ENCODE measurements at regions not wholly inside any gene's neighbourhood (a gene's known extent, or its start where the extent isn't known, plus 50 kb on each side); places are given as distances from the start of the nearest gene placed in this dataset.
"Not testable (repeated sequence)": the region's sequence is repeated elsewhere in the genome, so short reads cannot be mapped to it uniquely, and the experiment has no call there.

DNA sequence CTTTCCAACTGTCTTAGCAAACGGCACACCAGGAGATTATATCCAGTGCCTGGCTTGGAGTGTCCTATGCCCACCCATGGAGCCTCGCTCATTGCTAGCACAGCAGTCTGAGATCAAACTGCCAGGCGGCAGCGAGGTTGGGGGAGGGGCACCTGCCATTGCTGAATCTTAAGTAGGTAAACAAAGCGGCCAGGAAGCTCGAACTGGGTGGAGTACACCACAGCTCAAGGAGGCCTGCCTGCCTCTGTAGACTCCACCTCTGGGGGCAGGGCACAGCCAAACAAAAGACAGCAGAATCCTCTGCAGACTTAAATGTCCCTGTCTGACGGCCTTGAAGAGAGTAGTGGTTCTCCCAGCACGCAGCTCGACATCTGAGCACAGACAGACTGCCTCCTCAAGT lies 325.0 kb downstream of the TRIM36 start:
- H3K9me3 Mint-ChIP-seq; H3K4me1 Mint-ChIP-seq (ENCODE audit: low read depth in 2 of 2); H3K36me3 Mint-ChIP-seq (ENCODE audit: insufficient read depth); H3K27me3 Mint-ChIP-seq; H3K4me3 Mint-ChIP-seq; DNase-seq; H3K27ac Mint-ChIP-seq; ATAC-seq (replicated peaks): not testable (repeated sequence)

DNA sequence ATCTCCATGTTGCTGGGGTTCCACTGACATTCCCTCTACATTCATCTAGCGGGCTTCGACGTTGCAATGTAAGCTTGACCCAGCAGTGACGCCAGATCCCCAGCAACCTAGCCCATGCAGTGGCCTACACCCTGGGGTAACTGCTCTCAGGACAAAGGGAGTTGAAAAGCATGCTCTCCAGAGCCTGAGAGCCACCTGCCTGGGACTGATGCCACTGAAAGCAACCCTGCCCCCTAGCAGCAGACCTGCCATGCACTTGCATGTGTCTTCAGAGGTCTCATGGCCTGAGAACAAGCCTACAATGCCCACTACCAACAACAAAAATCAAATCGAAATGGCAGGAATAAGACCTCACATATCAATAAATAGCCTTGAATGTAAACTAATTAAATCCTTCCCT lies 330.3 kb downstream of the TRIM36 start:
- no peak overlapping the region for H3K27ac Mint-ChIP-seq
- ATAC-seq (replicated peaks) (no peak), DNase-seq (no peak)
- H3K4me3 Mint-ChIP-seq = no peak overlapping the region
- no peaks in the 10 kb centered on the region for H3K27me3 Mint-ChIP-seq
- H3K9me3 Mint-ChIP-seq = peaks cover 0 to 5% of the 10 kb centered on the region in 2 donors
- no peaks in the 10 kb centered on the region for H3K36me3 Mint-ChIP-seq (ENCODE audit: insufficient read depth)
- H3K4me1 Mint-ChIP-seq (ENCODE audit: low read depth in 2 of 2) = no peaks in the 10 kb centered on the region

DNA sequence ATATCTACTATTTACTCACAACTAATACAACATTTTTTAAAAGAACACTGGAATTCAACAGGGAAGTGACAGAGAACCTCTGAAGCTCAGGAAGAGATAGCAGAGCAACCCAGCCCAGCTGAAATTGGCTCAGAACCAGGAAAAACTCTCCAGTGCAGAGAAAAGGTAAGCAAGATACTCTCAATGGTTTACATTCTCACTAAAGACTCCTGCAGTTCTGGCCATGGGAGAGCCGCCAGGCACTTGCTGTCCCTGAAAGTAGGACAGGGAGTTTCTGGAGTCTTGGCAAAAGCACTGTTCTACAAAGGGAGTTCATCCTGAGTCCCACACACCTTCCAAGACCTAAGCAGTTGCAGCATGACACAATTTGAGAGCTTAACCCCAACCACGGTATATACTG lies 330.8 kb downstream of the TRIM36 start:
- Mint-ChIP-seq H3K9me3 (peaks cover 0 to 5% of the 10 kb centered on the region in 2 donors), H3K4me1 (ENCODE audit: low read depth in 2 of 2) (no peaks in the 10 kb centered on the region), H3K27me3 (no peaks in the 10 kb centered on the region), H3K4me3 (no peak overlapping the region), H3K36me3 (ENCODE audit: insufficient read depth) (no peaks in the 10 kb centered on the region), H3K27ac (no peak overlapping the region)
- ATAC-seq (replicated peaks) (no peak), DNase-seq (no peak)

DNA sequence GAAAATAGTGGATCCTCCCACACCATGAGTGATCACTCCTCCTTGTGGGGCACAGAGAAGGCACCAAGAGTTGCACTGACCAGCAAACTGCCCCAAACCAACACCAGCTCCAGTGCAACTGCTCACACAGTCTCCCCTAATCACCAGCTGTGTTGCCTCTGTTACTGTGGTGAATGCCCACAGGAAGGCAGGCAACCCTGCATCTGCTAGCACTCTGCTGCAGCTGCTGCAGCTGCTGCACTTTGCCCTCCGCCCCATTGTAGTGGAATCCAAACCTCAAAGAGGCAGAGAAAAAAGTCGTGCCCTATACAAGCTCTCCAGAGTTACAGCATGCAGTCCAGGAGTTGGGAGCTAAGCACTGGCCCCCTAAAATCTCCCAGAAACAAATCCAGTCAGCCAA lies 339.6 kb downstream of the TRIM36 start:
- ATAC-seq (replicated peaks) = no peak
- Mint-ChIP-seq H3K27me3 (no peaks in the 10 kb centered on the region), H3K4me1 (ENCODE audit: low read depth in 2 of 2) (no peaks in the 10 kb centered on the region), H3K27ac (no peak overlapping the region), H3K36me3 (ENCODE audit: insufficient read depth) (no peaks in the 10 kb centered on the region), H3K4me3 (no peak overlapping the region), H3K9me3 (peaks cover 7 to 9% of the 10 kb centered on the region in 2 donors)
- no peak for DNase-seq

DNA sequence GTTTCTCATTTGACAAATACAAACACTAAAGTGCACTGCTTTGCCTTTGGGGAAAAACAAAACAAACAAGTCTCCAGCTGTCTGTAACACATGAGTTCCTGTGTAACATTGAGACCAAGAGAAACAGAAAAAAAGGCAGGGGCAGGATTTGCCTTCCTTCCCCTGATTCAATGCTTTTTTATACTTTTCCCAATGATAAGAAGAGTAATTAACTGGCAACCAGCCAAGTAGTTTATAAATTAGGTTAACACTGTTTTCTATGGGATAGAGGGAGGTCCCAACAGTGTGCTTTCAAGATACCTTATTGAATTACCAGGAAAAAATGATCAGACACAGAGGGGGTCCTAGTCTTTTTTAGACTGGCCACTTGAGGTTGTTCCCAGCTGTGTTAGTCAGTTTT lies 346.8 kb downstream of the TRIM36 start:
- Mint-ChIP-seq H3K9me3 (peaks cover 3 to 7% of the 10 kb centered on the region in 2 donors), H3K27ac (no peak overlapping the region), H3K4me1 (ENCODE audit: low read depth in 2 of 2) (no peaks in the 10 kb centered on the region), H3K27me3 (no peaks in the 10 kb centered on the region), H3K4me3 (no peak overlapping the region), H3K36me3 (ENCODE audit: insufficient read depth) (no peaks in the 10 kb centered on the region)
- DNase-seq = no peak
- no peak for ATAC-seq (replicated peaks)

DNA sequence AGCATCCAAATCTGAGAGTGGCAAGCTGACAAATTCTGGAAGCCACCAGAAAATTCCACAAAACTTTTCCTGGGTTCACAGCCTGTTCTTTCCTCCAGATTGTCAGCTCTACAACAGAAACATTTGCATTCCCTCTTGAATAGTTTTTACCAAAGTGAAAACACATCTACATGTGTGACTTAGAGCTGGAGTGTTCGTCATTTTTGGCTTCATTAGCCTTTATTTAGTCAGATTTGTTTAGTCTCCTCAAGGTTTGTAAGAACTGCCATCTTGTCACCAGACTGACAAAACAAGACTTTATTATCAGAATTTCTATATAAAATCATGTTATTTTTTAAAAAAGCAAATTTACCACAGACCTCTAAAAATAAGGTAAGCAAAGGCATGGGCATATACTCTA lies 347.3 kb downstream of the TRIM36 start:
- Mint-ChIP-seq H3K4me1 (ENCODE audit: low read depth in 2 of 2) (no peaks in the 10 kb centered on the region), H3K27me3 (no peaks in the 10 kb centered on the region), H3K4me3 (no peak overlapping the region), H3K36me3 (ENCODE audit: insufficient read depth) (no peaks in the 10 kb centered on the region), H3K9me3 (peaks cover 3 to 7% of the 10 kb centered on the region in 2 donors), H3K27ac (no peak overlapping the region)
- ATAC-seq (replicated peaks) (no peak), DNase-seq (no peak)

DNA sequence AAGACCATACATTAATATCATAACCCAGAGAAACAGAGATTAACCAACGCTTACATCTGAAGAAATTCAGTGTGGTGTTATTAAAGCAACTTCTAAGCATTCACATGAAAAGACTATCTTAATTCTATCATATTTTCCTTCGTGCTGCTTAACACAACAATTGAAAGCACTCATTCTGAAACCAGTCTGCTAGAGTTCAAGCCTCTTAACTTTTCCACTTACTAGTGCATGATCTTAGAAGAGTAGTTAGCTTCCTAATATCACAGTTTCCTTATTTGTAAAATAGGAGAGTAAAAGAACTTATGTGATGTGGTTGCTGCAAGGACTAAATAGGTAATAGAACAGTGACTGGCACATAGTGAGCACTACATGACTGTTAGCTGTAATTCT lies 379.3 kb downstream of the TRIM36 start:
- DNase-seq (no peak), ATAC-seq (replicated peaks) (no peak)
- Mint-ChIP-seq H3K27ac (no peak overlapping the region), H3K4me3 (no peak overlapping the region), H3K9me3 (no peaks in the 10 kb centered on the region), H3K27me3 (peaks cover 0 to 5% of the 10 kb centered on the region in 2 donors), H3K4me1 (ENCODE audit: low read depth in 2 of 2) (no peaks in the 10 kb centered on the region), H3K36me3 (ENCODE audit: insufficient read depth) (no peaks in the 10 kb centered on the region)

DNA sequence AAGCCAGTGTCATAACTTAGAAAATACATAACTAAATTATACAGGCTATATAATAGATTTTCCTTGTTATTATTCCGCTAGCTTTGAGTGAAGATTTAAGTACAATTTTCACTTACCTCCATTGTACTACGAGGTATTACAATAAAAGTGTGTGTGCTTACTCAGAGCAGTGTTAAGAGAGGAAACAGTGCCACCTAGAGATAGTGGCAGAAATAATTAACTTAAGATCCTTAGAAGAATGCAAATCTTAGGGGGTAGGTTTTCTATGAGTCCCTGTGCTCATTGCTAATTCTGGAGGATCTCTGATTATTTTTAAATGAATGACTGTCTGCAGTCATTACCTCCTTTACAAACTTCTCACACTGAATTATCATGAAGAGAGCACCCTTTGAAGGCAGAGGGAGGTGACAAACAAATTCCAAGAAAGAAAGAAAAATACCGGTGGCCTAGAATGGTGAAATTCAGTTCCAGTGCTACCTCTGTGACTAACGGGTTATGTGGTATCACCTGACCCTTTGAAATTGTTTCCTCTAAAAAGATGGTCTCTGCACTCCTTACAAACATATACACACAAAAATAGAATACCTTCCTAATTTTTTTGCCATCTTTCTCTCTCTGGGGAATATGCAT lies 379.8 kb downstream of the TRIM36 start:
- no peak overlapping the region for H3K27ac Mint-ChIP-seq
- no peaks in the 10 kb centered on the region for H3K36me3 Mint-ChIP-seq (ENCODE audit: insufficient read depth)
- no peak for DNase-seq
- H3K4me3 Mint-ChIP-seq = no peak overlapping the region
- H3K4me1 Mint-ChIP-seq (ENCODE audit: low read depth in 2 of 2) = no peaks in the 10 kb centered on the region
- no peak for ATAC-seq (replicated peaks)
- no peaks in the 10 kb centered on the region for H3K9me3 Mint-ChIP-seq
- peaks cover 0 to 5% of the 10 kb centered on the region in 2 donors for H3K27me3 Mint-ChIP-seq

DNA sequence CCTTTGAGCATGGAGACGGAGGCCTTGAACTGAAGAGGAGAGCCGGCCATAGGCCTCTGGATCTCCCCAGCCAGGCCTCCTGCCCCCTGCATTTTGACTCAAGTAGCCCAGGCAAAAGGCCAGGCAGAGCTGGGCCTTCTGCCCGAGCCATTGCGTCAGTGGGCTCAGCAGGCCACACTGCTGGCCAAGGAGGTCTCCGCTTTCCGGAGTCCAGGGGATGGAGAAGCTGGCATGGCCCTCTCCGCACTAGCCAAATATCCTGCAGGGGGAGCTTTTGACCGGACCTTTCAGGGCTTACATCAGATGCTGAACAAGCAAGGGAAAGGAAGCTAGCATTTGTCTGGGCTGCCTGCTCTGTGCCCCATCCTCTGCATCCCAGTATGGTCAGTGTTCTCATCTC lies 386.8 kb downstream of the TRIM36 start:
- H3K4me3 Mint-ChIP-seq = no peak overlapping the region
- no peak overlapping the region for H3K27ac Mint-ChIP-seq
- ATAC-seq (replicated peaks) = no peak
- DNase-seq = no peak
- H3K36me3 Mint-ChIP-seq (ENCODE audit: insufficient read depth) = no peaks in the 10 kb centered on the region
- no peaks in the 10 kb centered on the region for H3K9me3 Mint-ChIP-seq
- no peaks in the 10 kb centered on the region for H3K4me1 Mint-ChIP-seq (ENCODE audit: low read depth in 2 of 2)
- no peaks in the 10 kb centered on the region for H3K27me3 Mint-ChIP-seq

DNA sequence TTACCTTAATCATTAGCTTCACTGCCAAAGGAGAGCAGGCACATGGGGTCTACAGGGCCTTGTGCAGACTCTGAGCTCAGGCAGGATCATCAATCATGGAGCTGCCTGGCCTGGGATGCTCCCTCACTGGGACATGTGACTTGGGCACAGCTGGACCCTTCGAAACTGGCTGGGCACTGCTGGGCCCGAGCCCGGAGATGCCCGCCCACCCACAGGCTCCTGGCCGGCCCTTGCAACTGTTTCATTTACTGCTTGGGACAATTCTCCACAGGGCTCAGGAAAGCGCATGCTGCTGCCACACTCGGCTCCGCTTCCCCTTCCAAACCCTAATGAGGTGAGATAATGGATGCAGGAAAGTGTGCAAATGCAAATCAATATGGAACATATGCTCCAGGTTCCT lies 387.5 kb downstream of the TRIM36 start:
- no peaks in the 10 kb centered on the region for H3K9me3 Mint-ChIP-seq
- H3K27ac Mint-ChIP-seq = no peak overlapping the region
- DNase-seq (no peak), ATAC-seq (replicated peaks) (no peak)
- H3K36me3 Mint-ChIP-seq (ENCODE audit: insufficient read depth) = no peaks in the 10 kb centered on the region
- H3K4me3 Mint-ChIP-seq = no peak overlapping the region
- H3K4me1 Mint-ChIP-seq (ENCODE audit: low read depth in 2 of 2) = no peaks in the 10 kb centered on the region
- H3K27me3 Mint-ChIP-seq = no peaks in the 10 kb centered on the region

DNA sequence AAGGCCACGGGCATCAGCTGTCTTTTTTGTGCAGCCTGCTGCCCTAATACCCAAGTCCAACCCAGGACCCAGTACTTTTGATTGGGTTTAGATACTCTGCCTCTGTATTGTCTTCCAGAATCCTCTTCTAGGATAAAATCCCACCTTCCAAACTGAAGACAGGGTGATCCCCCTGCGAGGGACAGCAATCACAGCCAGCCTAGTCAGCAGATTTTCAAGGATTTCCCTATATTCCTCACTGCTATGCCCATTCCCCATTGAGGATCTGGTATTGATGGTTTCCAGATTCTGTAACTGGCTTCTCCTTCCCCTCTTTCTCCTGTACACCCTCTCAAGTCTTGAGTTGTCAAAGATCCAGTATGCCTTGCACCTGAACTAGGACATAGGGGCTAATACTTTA lies 389.4 kb downstream of the TRIM36 start:
- H3K4me3 Mint-ChIP-seq = no peak overlapping the region
- H3K4me1 Mint-ChIP-seq (ENCODE audit: low read depth in 2 of 2) = no peaks in the 10 kb centered on the region
- ATAC-seq (replicated peaks) = no peak
- no peaks in the 10 kb centered on the region for H3K36me3 Mint-ChIP-seq (ENCODE audit: insufficient read depth)
- H3K27me3 Mint-ChIP-seq = no peaks in the 10 kb centered on the region
- H3K27ac Mint-ChIP-seq = no peak overlapping the region
- DNase-seq = no peak
- H3K9me3 Mint-ChIP-seq = no peaks in the 10 kb centered on the region

DNA sequence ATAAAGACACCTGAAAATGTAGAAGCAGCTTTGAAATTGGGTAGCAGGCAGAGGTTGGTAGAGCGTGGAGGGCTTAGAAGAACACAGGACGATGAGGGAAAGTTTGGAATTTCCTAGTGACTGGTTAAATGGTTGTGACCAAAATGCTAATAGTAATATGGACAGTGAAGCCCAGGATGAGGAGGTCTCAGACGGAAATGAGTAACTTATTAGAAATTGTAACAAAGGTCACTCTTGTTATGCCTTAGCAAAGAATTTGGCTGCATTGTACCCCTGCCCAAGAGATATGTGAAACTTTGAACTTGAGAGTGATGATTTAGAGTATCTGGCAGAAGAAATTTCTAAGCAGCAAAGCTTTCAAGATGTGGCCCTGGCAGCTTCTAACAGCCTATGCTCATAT lies 382.5 kb downstream of the KCNN2 start:
- no peak overlapping the region for H3K27ac Mint-ChIP-seq
- no peak overlapping the region for H3K4me3 Mint-ChIP-seq
- DNase-seq (no peak), ATAC-seq (replicated peaks) (no peak)
- H3K4me1 Mint-ChIP-seq (ENCODE audit: low read depth in 2 of 2) = no peaks in the 10 kb centered on the region
- no peaks in the 10 kb centered on the region for H3K36me3 Mint-ChIP-seq (ENCODE audit: insufficient read depth)
- H3K27me3 Mint-ChIP-seq = no peaks in the 10 kb centered on the region
- peaks cover 2 to 21% of the 10 kb centered on the region in 2 donors for H3K9me3 Mint-ChIP-seq

DNA sequence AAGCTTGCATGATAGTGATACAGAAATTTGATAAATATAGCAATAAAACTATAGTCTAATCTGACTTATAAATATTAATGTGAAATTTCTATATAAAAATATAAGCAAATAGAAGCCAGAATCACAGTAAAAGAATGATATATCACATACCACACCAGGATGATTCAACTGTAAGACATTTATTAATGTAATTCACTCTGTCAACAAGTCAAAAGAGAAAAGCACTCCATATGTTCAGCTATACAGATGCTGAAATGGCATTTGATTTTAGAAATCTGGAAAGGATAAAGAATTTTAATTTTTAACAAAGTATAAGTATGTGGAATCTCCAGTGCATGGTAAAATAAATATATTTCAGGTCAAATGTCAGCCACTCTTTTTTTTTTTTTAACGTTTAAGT lies 372.4 kb downstream of the KCNN2 start:
- H3K27ac Mint-ChIP-seq = no peak overlapping the region
- ATAC-seq (replicated peaks) (no peak), DNase-seq (no peak)
- peaks cover 3 to 16% of the 10 kb centered on the region in 2 donors for H3K9me3 Mint-ChIP-seq
- H3K4me3 Mint-ChIP-seq = no peak overlapping the region
- H3K4me1 Mint-ChIP-seq (ENCODE audit: low read depth in 2 of 2) = no peaks in the 10 kb centered on the region
- H3K27me3 Mint-ChIP-seq = no peaks in the 10 kb centered on the region
- H3K36me3 Mint-ChIP-seq (ENCODE audit: insufficient read depth) = no peaks in the 10 kb centered on the region

DNA sequence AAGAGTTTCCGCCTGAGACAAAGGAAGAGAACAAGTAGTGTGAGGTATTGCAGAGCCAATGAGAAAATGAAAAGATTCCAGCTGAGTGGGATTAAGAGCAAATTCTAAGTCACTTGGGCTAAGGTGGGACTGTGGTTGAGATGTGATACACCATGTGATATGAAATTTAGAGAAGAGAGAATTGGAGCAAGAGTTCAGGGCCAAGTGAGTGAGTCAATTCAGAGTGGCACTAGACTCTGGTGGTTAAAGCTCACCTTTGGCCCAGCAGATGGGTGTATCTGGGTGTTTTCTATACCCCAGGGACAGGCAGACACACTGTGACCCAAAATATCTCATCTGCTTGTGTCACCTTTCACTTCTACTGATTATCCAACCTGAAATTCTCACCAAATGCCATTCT lies 368.1 kb downstream of the KCNN2 start:
- Mint-ChIP-seq H3K4me3 (no peak overlapping the region), H3K27ac (no peak overlapping the region), H3K9me3 (peaks cover 4 to 16% of the 10 kb centered on the region in 2 donors), H3K27me3 (no peaks in the 10 kb centered on the region), H3K36me3 (ENCODE audit: insufficient read depth) (no peaks in the 10 kb centered on the region), H3K4me1 (ENCODE audit: low read depth in 2 of 2) (no peaks in the 10 kb centered on the region)
- ATAC-seq (replicated peaks) (no peak), DNase-seq (no peak)

DNA sequence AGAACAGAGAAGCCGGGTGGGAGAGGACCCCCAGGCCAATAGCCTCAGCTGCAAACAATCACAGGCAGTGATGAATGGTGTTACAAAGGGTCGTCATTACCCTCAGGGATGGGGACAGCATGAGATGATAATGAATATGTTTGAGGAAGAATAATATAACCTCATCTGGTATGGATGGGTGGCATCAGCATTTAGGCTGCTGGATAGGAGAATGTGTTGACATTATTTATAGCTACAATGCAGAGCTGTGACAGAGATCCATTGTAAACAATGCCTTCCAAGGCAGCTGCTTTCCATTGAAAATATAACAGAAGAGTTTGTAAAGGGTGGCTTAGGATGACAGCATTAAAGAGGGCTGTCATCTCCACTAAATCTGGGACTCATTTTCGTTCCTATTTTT lies 365.5 kb downstream of the KCNN2 start:
- Mint-ChIP-seq H3K4me1 (ENCODE audit: low read depth in 2 of 2) (no peaks in the 10 kb centered on the region), H3K36me3 (ENCODE audit: insufficient read depth) (peaks cover 5% of the 10 kb centered on the region), H3K27ac (no peak overlapping the region), H3K4me3 (no peak overlapping the region), H3K27me3 (peaks cover 0 to 9% of the 10 kb centered on the region in 2 donors), H3K9me3 (peaks cover 8 to 24% of the 10 kb centered on the region in 2 donors)
- ATAC-seq (replicated peaks) (no peak), DNase-seq (no peak)

Measured in effector memory CD8-positive, alpha-beta T cell (primary cell).